Uterus (tissue), 3 donors: ENCODE measurements at regions not wholly inside any gene's neighbourhood (a gene's known extent, or its start where the extent isn't known, plus 50 kb on each side); places are given as distances from the start of the nearest gene placed in this dataset.

Experiments used
- DNase-seq, 2 donors: peaks; one replicate each; pipeline ENCODE4 v3.0.0-alpha.2; 2019 to 2020
- H3K27ac ChIP-seq, 2 donors: fragments of 200-600 bp; sonication (generic); 1 replicate in 1 of 2; 2 replicates in 1 of 2; pipeline ENCODE4 v1.5.1; 2016 to 2018
- H3K27me3 ChIP-seq, 2 donors: fragments of 200-600 bp; sonication (generic); one replicate each; pipeline ENCODE4 v1.5.1; 2018 to 2019; ENCODE audit warnings: control low read depth in 1 of 2
- H3K36me3 ChIP-seq, 2 donors: fragments of 200-600 bp; sonication (generic); one replicate each; pipeline ENCODE4 v1.5.1; 2019; ENCODE audit warnings: control low read depth in 1 of 2
- H3K4me1 ChIP-seq, 2 donors: fragments of 200-600 bp; sonication (generic); one replicate each; pipeline ENCODE4 v1.5.1; 2018 to 2019; ENCODE audit warnings: control low read depth in 1 of 2
- H3K4me3 ChIP-seq, 2 donors: fragments of 200-600 bp; sonication (generic); 1 replicate in 1 of 2; 2 replicates in 1 of 2; pipeline ENCODE4 v1.5.1; 2018 to 2019; ENCODE audit warnings: mild to moderate bottlenecking in 1 of 2
- H3K9me3 ChIP-seq, 2 donors: fragments of 200-600 bp; sonication (generic); one replicate each; pipeline ENCODE4 v1.5.1; 2019; ENCODE audit warnings: control low read depth in 1 of 2
- POLR2A ChIP-seq, 2 donors: fragments of 450-650 bp; IDR thresholded peaks; one replicate each; pipeline ENCODE4 v1.6.1; 2016; ENCODE audit warnings: antibody characterized with exemption in 2 of 2, mild to moderate bottlenecking in 1 of 2, moderate library complexity in 1 of 2
- intact Hi-C: fragments of 100-400 bp; cut with DNase I; formaldehyde crosslinking; loops from one replicate; pipeline ENCODE4 v1.15.1; 2023; ENCODE audit warnings: low total_unique reads
- TF ChIP-seq, protein P1 (sequence below), 4 experiments: fragments of 200-600 bp in 2 of 4; fragments of 450-650 bp in 2 of 4; sonication (generic) in 2 of 4; IDR thresholded peaks; one replicate each; pipeline ENCODE4 v1.5.1; 2016 to 2019; ENCODE audit warnings: antibody characterized with exemption in 4 of 4, mild to moderate bottlenecking in 2 of 4, moderate library complexity in 1 of 4
- donor health status: DM: yes; HTN: yes; CAD: no.

DNA sequence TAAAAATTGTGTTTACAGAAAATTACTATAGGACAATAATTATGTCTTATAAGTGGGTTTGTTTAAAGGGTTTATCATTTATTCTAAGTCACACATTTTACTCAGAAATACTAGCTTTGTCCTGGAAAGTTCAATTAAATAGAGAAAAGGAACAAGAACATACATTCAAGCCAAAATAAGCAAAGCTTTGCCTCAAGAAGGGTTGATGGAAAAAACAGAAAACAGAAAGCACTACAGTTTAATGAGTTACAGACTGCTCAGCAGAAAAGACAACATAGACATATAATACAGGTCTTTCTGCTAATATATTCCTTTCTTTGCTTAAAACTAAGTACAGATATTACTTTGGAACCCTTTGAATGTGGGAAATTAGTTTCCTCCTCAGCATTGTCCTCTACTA is 703.0 kb upstream of the LRFN5 start:
- intact Hi-C loops, result no loop called here
- Histone ChIP-seq H3K27me3 (no peaks in the 10 kb centered on the region), H3K4me1 (no peaks in the 10 kb centered on the region), H3K27ac (no peak overlapping the region), H3K4me3 (no peak overlapping the region), H3K36me3 (no peaks in the 10 kb centered on the region), H3K9me3 (no peaks in the 10 kb centered on the region)
- TF ChIP-seq, protein P1, sequence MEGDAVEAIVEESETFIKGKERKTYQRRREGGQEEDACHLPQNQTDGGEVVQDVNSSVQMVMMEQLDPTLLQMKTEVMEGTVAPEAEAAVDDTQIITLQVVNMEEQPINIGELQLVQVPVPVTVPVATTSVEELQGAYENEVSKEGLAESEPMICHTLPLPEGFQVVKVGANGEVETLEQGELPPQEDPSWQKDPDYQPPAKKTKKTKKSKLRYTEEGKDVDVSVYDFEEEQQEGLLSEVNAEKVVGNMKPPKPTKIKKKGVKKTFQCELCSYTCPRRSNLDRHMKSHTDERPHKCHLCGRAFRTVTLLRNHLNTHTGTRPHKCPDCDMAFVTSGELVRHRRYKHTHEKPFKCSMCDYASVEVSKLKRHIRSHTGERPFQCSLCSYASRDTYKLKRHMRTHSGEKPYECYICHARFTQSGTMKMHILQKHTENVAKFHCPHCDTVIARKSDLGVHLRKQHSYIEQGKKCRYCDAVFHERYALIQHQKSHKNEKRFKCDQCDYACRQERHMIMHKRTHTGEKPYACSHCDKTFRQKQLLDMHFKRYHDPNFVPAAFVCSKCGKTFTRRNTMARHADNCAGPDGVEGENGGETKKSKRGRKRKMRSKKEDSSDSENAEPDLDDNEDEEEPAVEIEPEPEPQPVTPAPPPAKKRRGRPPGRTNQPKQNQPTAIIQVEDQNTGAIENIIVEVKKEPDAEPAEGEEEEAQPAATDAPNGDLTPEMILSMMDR (IDR thresholded peaks at IDR 0.05), result no peak
- no peak for TF ChIP-seq POLR2A (IDR thresholded peaks at IDR 0.05)
- no peak for DNase-seq

DNA sequence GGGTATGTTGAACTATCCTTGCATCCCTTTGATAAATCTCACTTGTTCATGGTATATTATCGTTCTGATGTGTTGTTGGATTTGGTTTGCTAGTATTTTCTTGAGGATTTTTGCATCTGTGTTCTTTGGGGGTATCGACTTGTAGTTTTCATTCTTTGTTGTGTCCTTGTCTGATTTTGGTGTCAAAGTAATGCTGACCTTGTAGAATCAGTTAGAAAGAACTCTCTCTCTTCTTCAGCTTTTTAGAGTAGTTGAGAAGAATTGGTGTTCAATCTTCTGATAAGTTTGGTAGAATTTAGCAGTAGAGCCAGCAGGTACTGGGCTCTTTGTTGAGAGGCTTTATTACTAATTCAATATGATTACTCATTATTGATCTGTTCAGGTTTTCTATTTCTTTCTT is 707.2 kb upstream of the LRFN5 start:
- Histone ChIP-seq H3K27ac (no peak overlapping the region), H3K36me3 (no peaks in the 10 kb centered on the region), H3K4me1 (no peaks in the 10 kb centered on the region), H3K27me3 (no peaks in the 10 kb centered on the region), H3K4me3 (no peak overlapping the region), H3K9me3 (no peaks in the 10 kb centered on the region)
- TF ChIP-seq POLR2A (IDR thresholded peaks at IDR 0.05), result no peak
- TF ChIP-seq, protein P1 (IDR thresholded peaks at IDR 0.05), result no peak
- no peak for DNase-seq
- intact Hi-C loops, result no loop called here

DNA sequence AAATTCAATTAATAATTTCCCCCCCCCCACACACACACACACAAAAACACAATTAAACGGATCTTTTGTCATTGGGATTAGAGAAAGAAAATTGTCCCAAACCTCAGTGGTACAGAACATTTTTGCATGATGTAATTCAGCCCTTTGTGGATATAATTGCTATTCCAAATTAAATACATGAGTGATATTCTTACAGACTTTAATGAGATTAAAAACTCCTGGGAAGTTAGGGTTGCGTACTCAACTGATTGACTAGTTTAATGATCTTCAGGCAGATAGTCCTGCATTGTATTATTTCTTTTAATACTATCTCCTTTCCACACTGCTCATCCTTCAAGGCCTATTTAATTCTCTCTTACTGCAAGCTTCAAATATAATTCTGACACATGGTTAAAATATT is 711.8 kb upstream of the LRFN5 start:
- Histone ChIP-seq H3K27me3 (no peaks in the 10 kb centered on the region), H3K36me3 (no peaks in the 10 kb centered on the region), H3K4me1 (no peaks in the 10 kb centered on the region), H3K27ac (no peak overlapping the region), H3K9me3 (no peaks in the 10 kb centered on the region), H3K4me3 (no peak overlapping the region)
- no peak for DNase-seq
- intact Hi-C loops, result no loop called here
- TF ChIP-seq, protein P1 (IDR thresholded peaks at IDR 0.05), result no peak
- no peak for TF ChIP-seq POLR2A (IDR thresholded peaks at IDR 0.05)

- no peak for TF ChIP-seq POLR2A (IDR thresholded peaks at IDR 0.05)
- TF ChIP-seq, protein P1 (IDR thresholded peaks at IDR 0.05), result no peak
- H3K36me3 ChIP-seq, result no peaks in the 10 kb centered on the region
- H3K27ac ChIP-seq, result no peak overlapping the region
- no peaks in the 10 kb centered on the region for H3K27me3 ChIP-seq
- no peaks in the 10 kb centered on the region for H3K9me3 ChIP-seq
- DNase-seq, result no peak
- H3K4me1 ChIP-seq, result no peaks in the 10 kb centered on the region
- intact Hi-C loops, result no loop called here
- no peak overlapping the region for H3K4me3 ChIP-seq
Measured at GRCh38 chr14:40889126-40889525, 717.5 kb upstream of the LRFN5 start.

- H3K27me3 ChIP-seq, result no peaks in the 10 kb centered on the region
- no peaks in the 10 kb centered on the region for H3K9me3 ChIP-seq
- DNase-seq, result no peak
- intact Hi-C loops, result no loop called here
- TF ChIP-seq, protein P1 (IDR thresholded peaks at IDR 0.05), result no peak
- TF ChIP-seq POLR2A (IDR thresholded peaks at IDR 0.05), result no peak
- H3K4me3 ChIP-seq, result no peak overlapping the region
- no peak overlapping the region for H3K27ac ChIP-seq
- no peaks in the 10 kb centered on the region for H3K4me1 ChIP-seq
- no peaks in the 10 kb centered on the region for H3K36me3 ChIP-seq
Measured at GRCh38 chr14:40887912-40888311, 718.8 kb upstream of the LRFN5 start.
